VCaP (cell line): ENCODE measurements at regions not wholly inside any gene's neighbourhood (a gene's known extent, or its start where the extent isn't known, plus 50 kb on each side); places are given as distances from the start of the nearest gene placed in this dataset.

Experiments used
- H3K27ac ChIP-seq: fragments of 450-650 bp; 2 replicates; pipeline ENCODE4 v1.5.1; 2017
- CTCF ChIP-seq: fragments of 450-650 bp; conservative IDR thresholded peaks from 2 replicates; pipeline ENCODE4 v1.5.1; 2017; ENCODE audit warnings: mild to moderate bottlenecking, moderate library complexity

GRCh38 chr11:79940974-79941735 is 500.3 kb upstream of the TENM4 start:
- TF ChIP-seq CTCF = no peak
- no peak overlapping the region for H3K27ac ChIP-seq

GRCh38 chr11:79940165-79940564 is 499.3 kb upstream of the TENM4 start:
- TF ChIP-seq CTCF = no peak
- peak overlapping the region; percentile 28 for H3K27ac ChIP-seq

- H3K27ac ChIP-seq = peak overlapping the region; percentile 28
- TF ChIP-seq CTCF = no peak
These were observed 498.3 kb upstream of the TENM4 start for GRCh38 chr11:79939111-79939510.

- no peak for TF ChIP-seq CTCF
- no peak overlapping the region for H3K27ac ChIP-seq
These were observed 497.0 kb upstream of the TENM4 start for GRCh38 chr11:79937676-79938334.

GRCh38 chr11:79932612-79933011 is 491.8 kb upstream of the TENM4 start:
- TF ChIP-seq CTCF = no peak
- no peak overlapping the region for H3K27ac ChIP-seq

- no peak; the same call in 1 of the 2 replicates for TF ChIP-seq CTCF
- no peak overlapping the region for H3K27ac ChIP-seq
These were observed 490.9 kb upstream of the TENM4 start for GRCh38 chr11:79931692-79932091.

GRCh38 chr11:79926707-79927106 is 485.9 kb upstream of the TENM4 start:
- no peak overlapping the region for H3K27ac ChIP-seq
- TF ChIP-seq CTCF = no peak
